Muscle layer of duodenum (tissue), 2 donors: ENCODE measurements at regions not wholly inside any gene's neighbourhood (a gene's known extent, or its start where the extent isn't known, plus 50 kb on each side); places are given as distances from the start of the nearest gene placed in this dataset.

Source experiments
- H3K27ac ChIP-seq: one replicate; pipeline ENCODE4 v1.7.0; 2013; ENCODE audit warnings: mild to moderate bottlenecking, low read length
- H3K27me3 ChIP-seq: one replicate; pipeline ENCODE4 v1.7.0; 2013; ENCODE audit warnings: low read depth, mild to moderate bottlenecking, control low read depth, low read length
- H3K36me3 ChIP-seq, 2 donors: one replicate each; pipeline ENCODE4 v1.7.0; 2013; ENCODE audit warnings: low read length in 2 of 2, control low read depth in 1 of 2, mild to moderate bottlenecking in 1 of 2; ENCODE audit not compliant: insufficient read depth in 2 of 2, control insufficient read depth in 1 of 2
- H3K4me1 ChIP-seq, 2 donors: one replicate each; pipeline ENCODE4 v1.7.0; 2013; ENCODE audit warnings: low read length in 2 of 2, mild to moderate bottlenecking in 2 of 2, control low read depth in 1 of 2, moderate library complexity in 1 of 2; ENCODE audit not compliant: insufficient read depth in 2 of 2, control insufficient read depth in 1 of 2
- H3K4me3 ChIP-seq, 2 donors: one replicate each; pipeline ENCODE4 v1.7.0; 2013; ENCODE audit warnings: low read length in 2 of 2, low read depth in 1 of 2, mild to moderate bottlenecking in 1 of 2
- H3K9me3 ChIP-seq, 2 donors: one replicate each; pipeline ENCODE4 v1.7.0; 2013; ENCODE audit warnings: low read length in 2 of 2, control low read depth in 1 of 2, mild to moderate bottlenecking in 1 of 2; ENCODE audit not compliant: control insufficient read depth in 1 of 2
- donor health status: healthy.

DNA sequence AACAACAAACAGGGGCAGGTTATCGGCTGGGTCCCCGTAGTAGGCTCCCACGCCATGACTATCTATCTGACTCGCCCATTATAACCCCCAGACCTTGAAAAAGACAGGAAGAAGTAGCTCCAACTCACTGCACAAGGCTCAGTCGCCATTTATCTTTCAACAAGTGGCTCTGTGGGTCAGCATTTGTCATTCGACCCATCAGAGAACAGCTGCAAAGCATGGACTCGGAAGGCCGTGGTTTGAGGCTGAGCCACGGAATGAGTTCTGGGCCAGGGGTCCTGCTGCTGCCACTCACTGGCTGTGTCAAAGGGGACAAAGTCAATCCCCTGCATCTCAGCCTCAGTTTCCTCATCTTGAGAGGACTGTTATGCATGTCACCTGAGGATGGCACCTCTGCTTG lies 131.0 kb downstream of the DMRTA2 start:
- Histone ChIP-seq H3K27ac (no peak overlapping the region), H3K36me3 (no peaks in the 10 kb centered on the region), H3K9me3 (no peaks in the 10 kb centered on the region), H3K4me1 (no peaks in the 10 kb centered on the region), H3K27me3 (no peaks in the 10 kb centered on the region), H3K4me3 (no peak overlapping the region)

DNA sequence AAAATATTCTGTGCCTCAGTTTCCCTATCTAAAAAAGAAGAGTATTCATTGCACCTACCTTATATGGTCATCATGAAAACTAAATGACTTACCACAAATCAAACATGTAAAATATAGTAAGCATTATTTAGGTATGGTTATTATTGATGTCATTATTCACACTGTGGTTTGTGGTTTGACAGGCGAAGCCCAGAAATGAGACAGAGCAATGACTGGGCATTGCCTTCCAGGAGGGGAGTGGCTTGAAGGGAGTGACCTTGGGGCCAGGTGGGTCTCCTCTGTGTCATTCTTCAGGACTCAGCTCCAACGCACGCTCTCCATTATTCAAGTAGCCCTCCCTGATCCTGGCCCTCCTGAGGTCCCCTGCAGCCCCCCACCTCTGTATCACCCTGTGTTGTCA lies 133.7 kb downstream of the DMRTA2 start:
- Histone ChIP-seq H3K4me1 (no peaks in the 10 kb centered on the region), H3K4me3 (no peak overlapping the region), H3K27me3 (no peaks in the 10 kb centered on the region)

DNA sequence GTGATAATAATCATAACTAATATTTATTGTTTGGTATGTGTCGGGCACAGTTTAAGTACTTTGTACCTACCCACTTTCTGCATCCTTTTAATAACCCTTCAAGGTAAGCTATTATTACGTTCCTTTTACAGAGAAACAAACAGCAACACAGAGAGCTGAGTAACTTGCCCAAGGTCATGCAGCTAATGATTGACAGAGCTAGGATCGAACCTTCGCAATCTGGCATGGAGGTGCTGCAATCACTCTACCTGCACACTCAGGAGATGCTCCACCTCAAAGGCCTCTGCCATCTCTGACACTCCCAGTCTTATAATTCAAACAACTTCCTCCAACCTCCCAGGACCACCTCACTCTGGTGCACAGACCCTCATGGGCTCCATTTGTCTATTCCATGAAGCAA lies 137.2 kb downstream of the DMRTA2 start:
- Histone ChIP-seq H3K27me3 (no peaks in the 10 kb centered on the region), H3K4me3 (no peak overlapping the region), H3K27ac (no peak overlapping the region), H3K4me1 (no peaks in the 10 kb centered on the region), H3K36me3 (no peaks in the 10 kb centered on the region), H3K9me3 (no peaks in the 10 kb centered on the region)

More for the DNA sequence above, 133.7 kb downstream of the DMRTA2 start:
- no peaks in the 10 kb centered on the region for H3K36me3 ChIP-seq
- H3K9me3 ChIP-seq = no peaks in the 10 kb centered on the region
- no peak overlapping the region for H3K27ac ChIP-seq

DNA sequence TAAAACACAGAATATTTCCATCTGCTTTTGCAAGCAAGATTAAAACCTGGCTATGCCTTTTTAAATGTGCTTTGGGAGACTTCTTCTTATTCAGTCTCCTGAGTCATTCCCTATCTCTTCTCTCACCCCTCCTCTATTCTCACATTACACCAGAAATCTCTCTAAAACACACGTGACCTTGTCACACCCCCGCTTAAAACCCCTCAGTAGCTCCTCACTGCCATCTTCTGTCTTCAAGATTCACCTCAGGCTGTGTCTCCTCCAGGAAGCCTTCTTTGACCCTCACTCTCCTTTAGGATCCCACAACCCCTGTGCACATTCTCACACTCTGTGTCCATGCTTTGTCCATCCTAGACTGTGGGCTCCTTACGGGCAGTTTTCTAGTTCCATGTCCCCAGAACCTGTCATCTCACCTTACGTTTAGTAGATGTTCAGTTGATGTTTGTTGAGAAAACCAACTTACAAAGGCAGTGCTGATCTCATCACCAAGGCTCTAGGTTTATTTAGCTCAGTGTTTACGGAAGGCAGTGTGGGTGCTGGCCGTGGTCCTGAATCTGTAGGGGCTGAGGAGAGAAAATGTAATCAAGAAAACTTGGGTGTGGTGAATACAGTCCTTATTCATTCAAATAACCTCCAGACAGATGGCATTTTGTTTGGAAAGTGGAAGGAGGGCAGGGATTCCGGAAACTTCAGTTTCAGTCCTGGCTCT lies 143.5 kb downstream of the DMRTA2 start:
- no peak overlapping the region for H3K27ac ChIP-seq
- H3K9me3 ChIP-seq = no peaks in the 10 kb centered on the region
- H3K4me3 ChIP-seq = no peak overlapping the region
- no peaks in the 10 kb centered on the region for H3K4me1 ChIP-seq
- no peaks in the 10 kb centered on the region for H3K27me3 ChIP-seq
- H3K36me3 ChIP-seq = no peaks in the 10 kb centered on the region

DNA sequence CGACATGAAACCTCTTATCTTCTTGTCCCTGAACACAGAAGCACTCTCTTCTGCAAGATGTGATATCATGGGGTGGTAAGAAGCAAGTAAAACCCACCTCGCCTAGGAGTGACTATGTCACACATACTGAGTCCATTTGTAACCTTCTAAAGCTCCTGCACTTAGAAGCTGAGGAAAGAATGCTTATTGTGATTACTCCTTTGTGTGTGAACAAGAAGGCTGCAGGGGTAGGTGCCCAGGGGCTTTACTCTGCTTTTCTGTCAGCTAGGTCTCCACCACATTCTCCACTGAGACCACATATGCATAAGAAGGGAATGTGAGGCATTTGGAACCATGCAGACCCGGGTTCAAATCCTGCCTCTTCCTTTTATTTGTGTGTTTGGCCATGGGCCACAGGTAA lies 144.3 kb downstream of the DMRTA2 start:
- Histone ChIP-seq H3K36me3 (no peaks in the 10 kb centered on the region), H3K4me3 (no peak overlapping the region), H3K9me3 (no peaks in the 10 kb centered on the region), H3K27ac (no peak overlapping the region), H3K4me1 (no peaks in the 10 kb centered on the region), H3K27me3 (no peaks in the 10 kb centered on the region)

DNA sequence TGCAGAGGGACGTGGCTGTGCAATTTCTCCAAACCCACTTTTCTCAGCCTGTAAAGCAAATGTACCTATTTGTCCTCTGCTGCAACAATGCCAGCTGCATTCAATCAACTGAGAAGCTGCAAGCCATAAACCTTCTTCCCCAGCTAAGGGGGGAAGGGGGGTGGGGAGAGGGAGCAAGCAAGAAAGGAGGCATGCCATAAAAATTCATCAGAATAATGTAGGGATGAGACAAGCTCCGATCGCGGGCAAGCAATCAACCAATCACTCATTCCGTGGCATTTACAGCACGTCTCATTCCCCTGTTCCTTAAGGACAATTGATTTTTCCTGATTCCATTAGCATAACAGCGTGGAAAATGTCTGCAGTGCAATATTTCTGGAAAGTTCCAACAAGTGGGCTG lies 144.8 kb downstream of the DMRTA2 start:
- H3K9me3 ChIP-seq = no peaks in the 10 kb centered on the region
- no peaks in the 10 kb centered on the region for H3K27me3 ChIP-seq

DNA sequence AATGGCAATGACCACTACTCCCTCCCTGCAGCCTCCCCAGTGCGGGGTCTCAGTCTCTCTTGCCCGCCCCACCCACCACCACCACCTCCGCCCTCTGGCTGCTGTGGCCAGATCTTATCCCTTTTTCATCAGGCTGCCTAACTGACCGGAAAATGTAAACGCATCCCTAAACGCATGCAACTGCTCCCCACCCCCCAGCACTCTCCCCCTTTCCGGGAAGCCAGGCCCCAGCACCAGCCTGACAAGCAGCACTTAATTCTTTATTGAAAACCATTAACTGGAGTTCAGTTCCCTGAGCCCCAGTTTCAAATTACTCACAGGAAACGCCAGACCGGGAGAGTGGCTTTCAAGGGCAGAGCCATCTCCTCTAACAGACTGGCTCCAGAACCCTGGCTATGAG lies 147.7 kb downstream of the DMRTA2 start:
- H3K9me3 ChIP-seq = no peaks in the 10 kb centered on the region
- no peak overlapping the region for H3K4me3 ChIP-seq
- H3K36me3 ChIP-seq = no peaks in the 10 kb centered on the region
- no peaks in the 10 kb centered on the region for H3K27me3 ChIP-seq
- no peak overlapping the region for H3K27ac ChIP-seq
- H3K4me1 ChIP-seq = no peaks in the 10 kb centered on the region

More for the DNA sequence above, 144.8 kb downstream of the DMRTA2 start:
- Histone ChIP-seq H3K4me1 (no peaks in the 10 kb centered on the region), H3K4me3 (no peak overlapping the region), H3K36me3 (no peaks in the 10 kb centered on the region), H3K27ac (no peak overlapping the region)

DNA sequence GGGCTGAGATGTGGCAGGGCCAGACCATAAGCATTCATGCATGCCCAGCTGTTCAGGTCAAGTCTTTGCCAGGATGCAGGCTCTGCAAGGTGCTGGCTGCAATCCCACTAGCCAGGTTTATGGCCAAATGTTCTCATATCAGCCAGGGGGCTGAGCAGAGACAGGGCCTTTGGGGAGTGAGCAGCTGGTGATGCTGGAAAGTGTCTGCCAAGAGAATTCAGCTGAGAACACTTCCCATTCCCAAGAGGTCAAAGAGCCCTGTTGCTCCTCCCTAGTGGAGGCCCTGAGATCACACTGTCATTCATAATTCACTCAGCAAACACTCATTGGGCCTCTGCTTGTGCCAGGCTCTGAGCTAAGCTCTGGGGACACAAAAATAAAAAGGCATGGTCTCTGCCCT lies 150.3 kb downstream of the DMRTA2 start:
- Histone ChIP-seq H3K27me3 (no peaks in the 10 kb centered on the region), H3K4me1 (no peaks in the 10 kb centered on the region), H3K9me3 (no peaks in the 10 kb centered on the region), H3K27ac (no peak overlapping the region), H3K36me3 (no peaks in the 10 kb centered on the region), H3K4me3 (no peak overlapping the region)

DNA sequence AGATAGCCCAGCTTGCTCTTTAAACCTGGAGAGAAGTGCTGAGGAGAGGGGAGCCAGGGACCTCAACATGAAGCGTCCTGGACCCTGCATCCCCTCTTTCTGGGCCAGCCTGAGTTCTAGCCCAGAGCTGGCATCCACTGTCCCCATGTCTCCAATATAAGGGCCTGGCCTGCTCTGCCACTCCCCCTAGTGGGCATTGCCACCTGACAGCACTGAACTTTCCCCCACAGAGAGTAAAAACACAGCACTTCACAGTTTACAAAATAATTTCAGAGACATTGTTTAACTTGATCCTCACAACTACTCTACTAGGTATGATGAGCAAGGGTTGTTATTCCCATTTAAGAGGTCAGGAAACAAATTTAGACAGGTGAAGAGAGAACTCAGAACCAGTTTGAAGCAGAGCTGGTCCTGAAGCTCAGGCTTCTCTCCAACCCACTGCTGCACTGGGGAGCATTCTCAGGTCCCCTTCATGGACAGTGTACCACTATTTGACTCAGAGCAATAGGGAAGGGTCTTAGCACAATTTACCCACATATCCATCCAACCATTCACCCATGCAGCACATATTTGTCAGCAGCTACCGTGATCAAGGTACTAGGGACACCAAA lies 151.2 kb downstream of the DMRTA2 start:
- Histone ChIP-seq H3K27me3 (no peaks in the 10 kb centered on the region), H3K4me3 (no peak overlapping the region), H3K27ac (no peak overlapping the region), H3K36me3 (no peaks in the 10 kb centered on the region), H3K9me3 (no peaks in the 10 kb centered on the region), H3K4me1 (no peaks in the 10 kb centered on the region)

DNA sequence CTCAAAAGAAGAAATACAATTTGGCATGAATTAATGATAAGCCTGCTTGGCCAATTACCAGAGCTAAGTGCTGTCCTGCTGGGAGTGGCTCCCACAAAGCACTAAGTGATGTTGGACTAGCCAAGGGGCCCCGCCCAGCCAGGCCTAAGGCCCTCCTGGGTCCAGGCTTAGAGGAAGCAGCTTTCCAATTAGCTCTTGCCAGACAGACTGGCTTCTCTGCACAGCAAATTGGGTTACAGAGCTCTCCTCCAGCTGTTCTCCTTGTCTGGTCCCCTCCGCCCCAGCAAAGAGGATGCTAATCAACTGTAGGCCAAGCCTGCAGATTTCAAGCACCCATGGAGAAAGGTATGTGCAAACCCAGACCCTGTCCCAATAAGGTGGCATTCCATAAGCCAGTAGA lies 151.9 kb downstream of the DMRTA2 start:
- Histone ChIP-seq H3K9me3 (no peaks in the 10 kb centered on the region), H3K27me3 (no peaks in the 10 kb centered on the region), H3K4me3 (no peak overlapping the region), H3K27ac (no peak overlapping the region), H3K4me1 (no peaks in the 10 kb centered on the region), H3K36me3 (no peaks in the 10 kb centered on the region)

DNA sequence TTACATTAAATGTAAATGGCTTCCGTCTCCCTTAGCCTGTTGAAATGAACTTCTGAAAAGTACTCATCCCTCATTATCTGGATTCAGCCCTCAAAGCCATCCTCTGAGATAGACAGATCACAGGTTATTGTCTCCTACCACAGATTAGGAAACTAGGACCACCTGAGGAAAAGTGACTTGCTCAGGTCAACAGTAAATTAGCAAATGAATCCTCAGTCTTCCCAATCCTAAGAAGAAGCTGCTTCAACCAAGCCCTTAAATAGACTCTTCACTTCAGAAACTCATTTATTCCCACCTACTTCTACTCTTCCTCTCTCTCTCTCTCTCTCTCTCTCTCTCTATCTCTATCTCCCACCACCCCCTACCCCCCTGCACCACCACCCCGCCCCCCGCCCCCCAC lies 152.3 kb downstream of the DMRTA2 start:
- Histone ChIP-seq H3K4me1 (no peaks in the 10 kb centered on the region), H3K27ac (no peak overlapping the region), H3K36me3 (no peaks in the 10 kb centered on the region), H3K4me3 (no peak overlapping the region), H3K27me3 (no peaks in the 10 kb centered on the region), H3K9me3 (no peaks in the 10 kb centered on the region)

DNA sequence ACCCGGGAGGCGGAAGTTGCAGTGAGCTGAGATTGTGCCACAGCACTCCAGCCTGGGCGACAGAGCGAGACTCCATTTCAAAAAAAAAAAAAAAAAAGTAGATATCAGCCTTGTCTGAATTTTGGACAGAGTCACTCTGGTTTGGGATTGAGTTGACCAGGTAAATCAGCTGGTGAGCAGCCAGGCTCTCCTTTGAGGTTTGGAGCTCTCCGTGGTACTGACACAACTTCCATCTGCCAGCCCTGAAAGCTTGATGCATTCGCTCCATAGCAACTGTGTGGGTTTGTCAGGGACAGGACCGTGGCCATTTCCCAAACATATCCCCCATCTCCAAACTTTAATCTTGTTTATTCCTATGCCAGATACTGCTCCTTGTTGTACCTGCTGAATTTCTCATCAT lies 155.2 kb downstream of the DMRTA2 start:
- Histone ChIP-seq H3K27me3 (no peaks in the 10 kb centered on the region), H3K9me3 (no peaks in the 10 kb centered on the region), H3K36me3 (no peaks in the 10 kb centered on the region), H3K4me3 (no peak overlapping the region), H3K4me1 (no peaks in the 10 kb centered on the region), H3K27ac (no peak overlapping the region)
